Raji (cell line): ENCODE measurements at regions not wholly inside any gene's neighbourhood (a gene's known extent, or its start where the extent isn't known, plus 50 kb on each side); places are given as distances from the start of the nearest gene placed in this dataset.

Experiments used
- POLR2A ChIP-seq: IDR thresholded peaks from 2 replicates; pipeline ENCODE4 v1.6.1; 2011; ENCODE audit warnings: low read depth, low read length, control low read depth; ENCODE audit not compliant: insufficient read depth

DNA sequence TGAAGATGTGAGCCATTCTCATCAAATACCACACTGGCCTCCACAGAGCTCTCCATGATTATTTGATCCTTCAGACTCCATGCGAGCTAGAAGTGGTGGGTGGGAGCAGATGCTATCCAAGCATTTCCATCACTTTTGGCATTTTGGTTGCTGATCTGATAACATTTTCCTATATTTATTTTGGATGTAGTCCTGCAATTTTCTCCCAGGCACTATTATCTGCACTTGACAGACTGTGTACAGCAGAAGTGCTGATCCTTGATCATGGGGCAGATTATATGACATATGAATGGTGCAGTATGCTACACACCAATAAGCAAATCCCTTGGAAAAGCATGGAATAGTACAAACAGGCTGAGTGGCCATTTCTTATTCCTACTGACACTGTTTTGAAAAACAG lies 167.6 kb upstream of the LRRC7 start:
- no peak for TF ChIP-seq POLR2A

DNA sequence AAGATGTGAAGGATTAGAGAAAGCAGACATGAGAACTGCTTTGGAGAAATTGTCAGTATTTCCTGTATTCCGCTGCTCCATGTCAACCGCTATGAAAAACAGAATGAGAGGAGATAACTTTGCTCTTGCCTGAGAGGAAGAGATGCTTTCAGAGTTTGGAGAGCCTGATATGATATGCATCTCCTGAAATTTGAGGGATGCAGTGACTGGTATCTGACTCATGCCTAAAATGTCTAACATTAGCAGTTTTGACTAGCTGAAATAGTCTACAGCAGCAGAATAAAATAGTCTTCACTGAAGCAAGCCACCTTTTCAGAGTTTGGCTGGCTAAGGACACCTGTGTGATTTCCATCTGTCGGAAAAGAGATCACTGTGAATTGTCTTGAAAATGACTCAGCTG lies 165.8 kb upstream of the LRRC7 start:
- no peak for TF ChIP-seq POLR2A

DNA sequence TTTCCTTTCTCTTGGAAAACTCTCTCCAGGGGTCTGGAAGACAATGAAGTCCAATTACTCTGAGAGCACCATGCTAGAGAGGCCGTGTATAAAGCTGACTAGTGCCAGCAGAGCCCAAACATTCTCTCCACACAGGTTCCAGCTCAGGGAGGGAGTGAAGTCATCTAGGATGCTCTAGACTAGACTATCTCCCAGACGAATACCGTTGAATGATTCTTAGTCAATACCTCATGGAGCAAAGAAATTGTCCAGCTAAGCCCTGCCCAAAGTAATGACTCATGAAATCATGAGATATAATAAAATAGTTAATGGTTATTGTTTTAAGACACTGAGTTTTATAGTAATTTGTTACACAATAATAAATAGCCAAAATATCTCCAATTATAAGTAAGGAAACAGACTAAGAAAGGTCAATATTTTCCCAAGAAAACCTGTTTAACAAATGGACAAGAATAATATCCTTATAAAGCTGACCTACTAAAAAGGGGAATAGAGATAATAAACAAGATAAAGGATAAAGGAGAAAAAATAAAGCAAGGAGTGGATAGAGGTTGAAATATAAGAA lies 163.9 kb upstream of the LRRC7 start:
- no peak for TF ChIP-seq POLR2A

DNA sequence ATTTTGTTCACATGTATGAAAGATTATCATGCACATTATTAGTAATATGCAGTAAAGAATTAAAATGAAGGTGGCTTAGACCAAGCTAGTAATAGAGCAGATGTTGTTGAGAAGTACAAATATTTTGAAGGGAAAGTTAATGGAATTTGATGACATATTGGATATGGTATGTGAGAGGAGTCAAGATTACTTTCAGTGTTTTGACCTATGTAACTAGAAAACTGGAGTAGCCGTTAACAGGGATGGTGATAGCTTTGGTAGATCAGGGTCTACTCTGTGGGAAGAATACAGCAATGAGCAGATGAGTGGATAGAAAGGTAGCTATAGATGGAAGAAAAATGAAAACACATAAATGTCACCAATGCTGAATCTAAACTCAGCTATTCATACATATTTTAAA lies 163.2 kb upstream of the LRRC7 start:
- TF ChIP-seq POLR2A = no peak

DNA sequence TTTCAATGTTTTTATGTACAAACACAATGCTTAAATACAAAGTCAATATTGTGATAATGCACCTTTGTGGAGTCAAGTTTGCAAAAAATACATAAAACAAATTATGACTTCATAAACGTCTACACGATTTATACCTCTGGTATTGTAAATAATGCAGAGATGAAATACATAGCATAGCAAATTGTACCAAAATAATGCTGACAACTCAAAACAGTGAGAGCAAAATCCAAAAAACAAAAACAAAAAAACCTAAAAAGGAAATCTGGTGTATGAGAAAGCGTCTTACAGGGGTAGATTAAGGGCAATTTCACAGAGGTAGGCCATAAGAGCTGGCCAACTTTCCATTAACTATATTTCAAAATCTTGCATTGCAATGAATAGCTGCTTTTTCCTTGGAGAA lies 161.5 kb upstream of the LRRC7 start:
- no peak for TF ChIP-seq POLR2A

DNA sequence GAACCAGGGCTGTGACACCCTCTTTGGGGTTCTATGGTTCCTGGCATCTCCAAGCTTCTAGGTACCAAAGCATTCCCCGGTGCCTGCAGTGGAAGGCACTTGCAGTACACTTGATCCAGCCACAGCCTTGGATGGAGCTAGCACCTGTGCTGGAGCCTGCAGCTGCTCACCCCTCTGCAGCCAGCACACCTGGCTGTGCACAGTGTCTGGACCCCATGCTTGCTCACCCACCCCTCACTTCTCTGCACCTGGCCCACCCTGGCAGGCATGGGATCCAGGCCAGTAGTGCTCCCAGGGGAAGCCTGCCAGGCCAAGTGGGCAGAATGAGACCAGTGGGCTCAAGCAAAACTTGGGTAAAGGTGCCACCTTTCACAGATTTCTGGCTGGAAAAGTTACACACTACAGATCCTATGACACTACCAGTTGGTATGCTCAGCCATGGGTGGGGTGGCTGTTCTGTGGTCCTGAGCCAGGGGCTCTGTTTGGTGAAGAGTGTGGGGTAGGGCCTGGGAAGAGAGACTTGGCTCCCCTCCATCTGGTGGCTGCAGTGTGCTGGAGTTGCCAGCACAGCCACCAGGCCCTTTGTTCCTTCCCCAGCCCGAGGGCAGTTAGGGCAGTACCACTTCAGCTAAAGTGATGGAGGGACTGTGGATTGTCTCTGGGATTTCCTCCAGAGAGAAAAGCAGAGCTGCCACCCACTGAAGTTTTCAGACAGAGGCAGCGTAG lies 157.8 kb upstream of the LRRC7 start:
- TF ChIP-seq POLR2A = no peak

DNA sequence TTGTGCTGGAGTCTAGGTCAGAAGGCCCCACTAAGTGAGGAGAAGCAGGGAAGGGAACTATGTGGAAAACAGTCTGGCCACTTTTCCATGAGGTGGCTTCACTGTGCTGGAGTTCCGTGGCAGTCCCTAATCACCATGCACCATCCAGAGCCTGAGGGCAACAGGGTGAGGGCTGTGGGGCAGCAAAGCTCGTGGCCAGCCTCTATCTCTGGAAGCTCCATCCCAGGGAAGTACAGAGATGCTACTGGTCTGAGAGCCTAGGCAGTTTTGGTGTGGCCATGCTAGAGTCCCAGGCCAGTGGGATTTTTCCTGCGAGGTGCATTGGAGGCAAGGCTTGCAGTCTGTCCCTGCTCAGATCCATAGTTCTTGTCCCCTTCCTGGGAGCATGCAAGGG lies 157.3 kb upstream of the LRRC7 start:
- no peak for TF ChIP-seq POLR2A

DNA sequence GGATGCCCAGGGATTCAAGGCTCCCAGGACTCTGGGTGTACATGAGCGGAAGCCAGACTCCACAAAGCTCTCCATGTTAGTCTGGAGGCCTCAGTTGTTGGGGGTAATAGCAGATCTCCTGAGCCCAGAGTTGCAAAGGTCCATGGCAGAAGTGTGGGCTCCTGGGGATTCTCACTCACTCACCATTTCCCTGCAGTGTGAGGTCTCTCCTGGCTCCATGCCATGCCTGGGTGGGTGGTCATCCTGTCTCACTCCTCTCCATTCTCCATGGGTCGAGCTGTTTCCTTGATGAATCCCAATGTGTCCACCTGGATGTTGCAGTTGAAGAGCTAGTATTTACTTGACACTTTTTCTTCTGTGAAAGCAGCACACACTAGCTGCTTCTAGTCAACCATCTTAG lies 156.8 kb upstream of the LRRC7 start:
- no peak for TF ChIP-seq POLR2A

DNA sequence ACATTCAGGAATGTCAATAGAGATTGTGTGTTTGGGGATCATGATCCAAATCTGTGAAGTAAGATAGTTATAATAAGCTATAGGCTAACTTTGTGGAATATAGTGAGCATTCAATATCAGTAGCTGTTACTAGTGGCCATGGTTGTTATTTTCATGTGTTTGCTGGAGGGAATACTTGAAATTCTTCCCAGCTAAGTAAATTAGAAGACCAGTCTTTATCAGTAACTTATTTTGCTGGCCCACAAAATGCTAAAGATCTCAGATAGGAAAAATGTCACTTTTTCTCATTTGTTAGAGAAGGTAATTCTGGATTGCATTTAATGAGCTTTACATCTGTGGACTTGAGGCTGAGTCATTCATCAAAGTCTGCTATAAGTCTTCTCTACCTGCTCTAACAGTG lies 156.1 kb upstream of the LRRC7 start:
- TF ChIP-seq POLR2A = no peak

DNA sequence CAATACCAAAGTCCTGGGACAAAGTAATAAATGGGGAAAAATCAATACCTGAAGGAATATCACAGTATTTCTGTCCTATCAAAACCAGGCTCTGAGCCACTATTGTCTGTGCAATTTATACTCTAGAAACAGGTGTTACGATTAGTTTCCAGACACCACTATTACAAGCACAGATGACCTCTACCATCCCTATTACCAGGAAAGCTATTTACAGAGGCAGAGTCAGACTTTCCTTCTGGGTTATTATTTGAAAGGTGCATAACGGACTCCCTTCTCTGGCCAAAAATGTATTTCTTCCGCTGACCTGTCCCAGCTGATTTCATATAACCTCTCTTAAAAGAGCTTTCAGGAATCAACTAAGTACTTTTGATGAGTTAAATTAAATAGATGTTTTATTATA lies 154.6 kb upstream of the LRRC7 start:
- no peak for TF ChIP-seq POLR2A

DNA sequence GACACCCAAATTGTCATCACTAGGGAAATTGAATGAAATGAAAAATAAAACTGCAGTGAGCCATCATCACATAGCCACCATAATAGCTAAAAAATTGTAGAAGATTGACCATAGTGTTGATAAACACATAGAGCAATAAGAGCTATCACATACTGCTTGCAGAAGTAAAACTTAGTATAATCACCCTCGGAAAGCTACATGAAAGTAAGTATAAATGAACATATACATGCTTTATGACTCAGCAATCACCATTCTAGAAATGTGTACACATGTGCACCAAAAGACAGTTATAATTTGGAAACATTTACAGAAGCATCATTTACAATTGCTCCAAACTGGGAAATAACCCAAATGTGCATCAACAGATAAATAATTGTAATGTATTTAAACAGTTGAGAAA lies 153.1 kb upstream of the LRRC7 start:
- TF ChIP-seq POLR2A = no peak

DNA sequence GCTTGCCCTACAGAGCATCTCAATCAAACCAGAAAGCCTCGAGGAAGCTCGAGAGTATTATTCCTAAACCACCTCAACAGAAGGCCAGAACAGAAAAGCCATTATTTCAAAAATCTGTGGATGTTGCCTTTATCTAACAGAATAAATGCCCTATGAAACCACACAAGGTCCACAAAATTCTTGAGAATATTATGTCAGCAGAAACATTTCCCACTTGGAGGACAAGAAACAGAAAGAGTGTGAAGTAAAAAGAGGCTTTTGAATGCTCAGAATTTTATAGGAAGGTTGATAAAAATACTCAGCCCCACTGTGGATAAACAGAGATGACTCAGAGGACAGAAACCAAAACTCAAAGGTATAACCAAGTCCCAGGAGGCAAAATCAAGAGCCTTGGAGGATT lies 146.4 kb upstream of the LRRC7 start:
- TF ChIP-seq POLR2A = no peak

DNA sequence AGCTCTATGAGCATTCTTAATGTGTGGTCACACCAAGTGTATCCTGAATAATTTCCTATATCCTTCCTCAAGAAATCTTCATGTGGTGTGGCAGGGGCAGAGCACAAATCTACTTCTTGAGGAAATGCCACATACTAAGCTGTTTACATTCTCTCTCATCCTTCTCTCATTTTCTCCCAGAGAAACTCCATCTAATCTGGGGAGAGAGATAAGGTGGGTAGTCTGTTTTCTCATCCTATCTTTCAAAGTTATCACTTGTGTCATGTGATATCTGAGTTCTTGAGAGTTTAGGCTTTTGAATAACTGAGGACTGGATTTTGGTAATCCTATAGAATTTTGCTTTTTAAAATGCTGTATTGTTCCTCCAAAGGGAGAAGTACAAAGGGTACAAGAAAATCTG lies 141.9 kb upstream of the LRRC7 start:
- no peak for TF ChIP-seq POLR2A

DNA sequence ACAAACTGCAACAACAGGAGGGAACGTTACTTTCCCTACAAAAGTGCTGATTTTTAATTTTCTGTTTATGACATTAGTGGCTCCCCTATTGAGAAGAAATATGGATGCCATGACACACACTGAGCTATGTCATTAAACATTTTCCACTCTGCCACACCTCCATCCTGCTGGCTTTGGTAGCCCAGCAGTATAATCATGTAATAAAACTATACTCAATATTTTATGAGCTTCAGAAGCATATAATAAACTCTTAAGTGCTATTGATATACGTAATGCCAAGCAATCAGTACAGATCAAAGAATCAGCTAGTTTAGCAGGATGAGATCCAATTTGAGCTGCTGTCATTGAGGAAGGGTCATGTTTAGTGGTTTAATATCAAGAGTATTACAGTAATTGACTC lies 141.3 kb upstream of the LRRC7 start:
- no peak for TF ChIP-seq POLR2A

DNA sequence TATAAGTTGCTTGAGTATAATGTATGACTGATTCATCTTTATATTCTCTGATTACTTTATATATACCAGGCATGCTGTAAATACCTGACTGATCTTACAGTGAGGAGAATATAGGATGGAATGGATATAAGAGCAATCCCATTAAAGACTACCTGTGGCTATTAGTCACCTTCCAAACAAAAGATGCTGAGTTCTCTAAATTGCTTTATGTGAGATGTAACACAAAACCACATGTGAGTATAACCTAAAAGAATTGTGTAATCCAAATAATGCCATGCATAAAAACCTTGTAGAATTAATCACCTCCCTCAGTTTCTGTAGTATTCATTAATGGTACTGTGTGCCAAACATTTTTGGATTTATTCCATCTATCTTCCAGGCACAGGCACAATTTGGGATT lies 134.6 kb upstream of the LRRC7 start:
- TF ChIP-seq POLR2A = no peak

DNA sequence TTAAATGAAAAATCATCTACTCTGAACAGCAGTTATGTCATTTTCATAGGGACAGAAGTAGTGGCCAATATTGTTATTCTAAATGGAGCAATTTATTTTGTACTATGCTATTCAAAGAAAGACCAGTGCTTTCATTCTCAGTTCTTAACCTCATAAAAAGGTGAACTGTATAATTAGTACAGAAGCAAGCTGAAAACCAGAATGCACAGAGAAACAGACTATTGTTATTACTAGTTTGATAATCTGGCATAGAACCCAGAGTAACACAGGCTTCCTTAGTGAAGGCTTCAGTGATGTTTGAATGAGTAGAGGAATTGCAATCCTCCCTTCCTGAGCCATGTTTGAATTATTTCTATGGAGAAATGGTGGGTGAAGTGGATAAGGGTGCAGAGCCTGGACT lies 131.6 kb upstream of the LRRC7 start:
- TF ChIP-seq POLR2A = no peak
